Activated CD8-positive, alpha-beta T cell treated with anti-CD3 and anti-CD28 coated beads, Interleukin-2, amount 10 ng/mL, durations not matched to agents 7 days and 5 days (primary cell): ENCODE measurements at regions not wholly inside any gene's neighbourhood (a gene's known extent, or its start where the extent isn't known, plus 50 kb on each side); places are given as distances from the start of the nearest gene placed in this dataset.

Experiments
- ATAC-seq: fragments of 150-1000 bp; cut with Tn5 transposase; one replicate; pipeline ENCODE4 v1.10.0; 2021; ENCODE audit warnings: moderate library complexity
- CTCF ChIA-PET: fragments of 350-600 bp; sonication (Branson Sonifier 250); formaldehyde crosslinking; loops from one replicate; lab custom pipeline; 2021; ENCODE audit warnings: antibody characterized with exemption; lab: Charles Lee
- POLR2A ChIA-PET: fragments of 350-600 bp; sonication (Branson Sonifier 250); formaldehyde crosslinking; loops from one replicate; lab custom pipeline; 2021; ENCODE audit warnings: antibody characterized with exemption; lab: Charles Lee
- DNase-seq: peaks from one replicate; pipeline ENCODE4 v3.0.0-alpha.2; 2020
- H3K27ac Mint-ChIP-seq: one replicate; pipeline ENCODE4 v1.8.0; 2021; ENCODE audit warnings: mild to moderate bottlenecking, mixed read lengths
- H3K27me3 Mint-ChIP-seq: one replicate; pipeline ENCODE4 v1.8.0; 2021; ENCODE audit warnings: low read depth, mixed read lengths
- H3K36me3 Mint-ChIP-seq: one replicate; pipeline ENCODE4 v1.8.0; 2021; ENCODE audit warnings: low read depth, mixed read lengths
- H3K4me1 Mint-ChIP-seq: one replicate; pipeline ENCODE4 v1.8.0; 2021; ENCODE audit warnings: low read depth, mixed read lengths
- H3K4me3 Mint-ChIP-seq: one replicate; pipeline ENCODE4 v1.8.0; 2021; ENCODE audit warnings: mild to moderate bottlenecking, mixed read lengths
- H3K9me3 Mint-ChIP-seq: one replicate; pipeline ENCODE4 v1.8.0; 2022; ENCODE audit warnings: mixed read lengths; ENCODE audit not compliant: insufficient read depth

DNA sequence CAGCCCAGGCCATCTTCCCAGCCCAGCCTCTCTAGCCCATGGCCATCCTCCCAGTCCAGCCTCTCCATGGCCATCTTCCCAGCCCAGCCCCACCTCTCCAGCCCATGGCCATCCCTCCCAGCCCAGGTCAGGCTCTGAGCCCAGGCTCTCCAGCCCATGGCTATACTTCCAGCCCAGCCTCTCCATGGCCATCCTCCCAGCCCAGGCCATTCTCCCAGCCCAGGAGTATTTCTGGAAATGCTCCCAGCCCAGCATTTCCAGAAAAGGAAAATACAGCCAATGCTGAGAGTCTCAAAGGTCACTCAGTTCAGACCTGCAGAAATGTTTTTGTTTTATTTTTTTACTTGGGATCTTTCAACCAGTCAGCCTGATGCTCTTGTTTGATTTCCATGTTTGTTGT, 70.0 kb upstream of the ZNF281 start:
- POLR2A ChIA-PET: no interaction called here
- CTCF ChIA-PET: no interaction called here
- DNase-seq: no peak

DNA sequence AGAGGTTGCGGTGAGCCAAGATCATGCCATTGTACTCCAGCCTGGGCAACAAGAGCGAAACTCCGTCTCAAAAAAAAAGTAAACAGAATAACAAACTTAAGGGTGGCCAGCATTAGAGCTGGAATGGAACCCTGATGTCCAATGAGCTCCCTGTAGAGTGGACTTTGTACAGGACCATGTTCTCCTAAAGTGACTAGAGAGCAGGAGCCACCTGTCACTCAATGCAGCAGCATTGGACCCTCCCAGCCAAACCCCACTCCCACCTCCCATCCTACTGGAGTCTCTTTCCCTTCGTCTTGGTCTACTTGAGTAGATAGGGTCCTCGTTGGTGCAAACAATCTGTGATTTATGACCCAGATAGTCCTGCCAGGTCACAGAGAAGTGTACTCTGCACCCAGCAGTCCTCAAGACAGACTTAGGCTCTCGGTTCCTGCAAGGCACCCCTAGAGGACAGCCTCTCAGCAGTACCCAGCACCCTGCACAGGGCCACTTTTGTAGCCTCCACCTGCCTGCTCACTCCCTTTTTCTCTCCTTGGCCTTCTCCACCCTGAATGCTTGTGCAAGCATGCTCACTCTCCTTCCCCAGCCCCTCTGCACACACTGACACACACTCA, 69.2 kb upstream of the ZNF281 start:
- H3K27me3 Mint-ChIP-seq: peaks cover 15% of the 10 kb centered on the region
- H3K4me3 Mint-ChIP-seq: no peak overlapping the region
- peaks cover 11% of the 10 kb centered on the region for H3K4me1 Mint-ChIP-seq
- no peak overlapping the region for H3K27ac Mint-ChIP-seq
- ChIA-PET POLR2A (no interaction called here), CTCF (no interaction called here)
- no peaks in the 10 kb centered on the region for H3K36me3 Mint-ChIP-seq
- no peaks in the 10 kb centered on the region for H3K9me3 Mint-ChIP-seq
- ATAC-seq: no peak
- DNase-seq: no peak

More for the DNA sequence above, 70.0 kb upstream of the ZNF281 start:
- no peak overlapping the region for H3K27ac Mint-ChIP-seq
- H3K4me3 Mint-ChIP-seq: no peak overlapping the region
- no peak for ATAC-seq
- H3K27me3 Mint-ChIP-seq: peaks cover 15% of the 10 kb centered on the region
- H3K9me3 Mint-ChIP-seq: no peaks in the 10 kb centered on the region
- no peaks in the 10 kb centered on the region for H3K36me3 Mint-ChIP-seq
- H3K4me1 Mint-ChIP-seq: peaks cover 11% of the 10 kb centered on the region

DNA sequence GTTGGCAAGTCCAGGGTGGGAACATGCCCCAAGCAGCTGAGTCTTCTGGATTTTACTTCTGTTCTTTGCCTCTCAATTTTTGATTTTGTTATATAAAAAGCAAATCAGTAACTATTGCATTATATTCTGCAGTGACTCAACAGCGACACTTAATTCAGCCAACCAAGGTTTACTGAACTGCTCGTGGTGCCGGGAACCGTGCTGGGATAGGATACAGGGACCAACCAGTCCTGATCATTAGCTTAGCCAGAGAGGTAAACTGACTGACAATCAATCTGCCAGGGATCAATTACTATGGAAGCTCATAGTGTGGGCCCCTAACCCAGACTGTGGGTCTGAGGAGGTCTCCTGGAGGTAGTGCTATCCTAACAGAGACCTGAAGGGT, 68.4 kb upstream of the ZNF281 start:
- ATAC-seq (no peak), DNase-seq (no peak)
- Mint-ChIP-seq H3K4me3 (no peak overlapping the region), H3K27ac (no peak overlapping the region), H3K9me3 (no peaks in the 10 kb centered on the region), H3K4me1 (peaks cover 10% of the 10 kb centered on the region), H3K27me3 (peaks cover 15% of the 10 kb centered on the region), H3K36me3 (no peaks in the 10 kb centered on the region)
- ChIA-PET POLR2A (no interaction called here), CTCF (no interaction called here)

- H3K27ac Mint-ChIP-seq: no peak overlapping the region
- H3K4me3 Mint-ChIP-seq: no peak overlapping the region
- H3K9me3 Mint-ChIP-seq: no peaks in the 10 kb centered on the region
- ATAC-seq (no peak), DNase-seq (no peak)
- H3K36me3 Mint-ChIP-seq: no peaks in the 10 kb centered on the region
- H3K4me1 Mint-ChIP-seq: peaks cover 9% of the 10 kb centered on the region
- peaks cover 14% of the 10 kb centered on the region for H3K27me3 Mint-ChIP-seq
- POLR2A ChIA-PET: no interaction called here
- CTCF ChIA-PET: interaction anchor here (2.1 kb wide), 1 partner anchor 8 kb away, joined by 8 read pairs; no protein-coding TSS in a partner anchor
Measured at GRCh38 chr1:200474633-200475032, 64.8 kb upstream of the ZNF281 start.

GRCh38 chr1:200473698-200474371, 64.0 kb upstream of the ZNF281 start:
- CTCF ChIA-PET: interaction anchor here (2.1 kb wide), 1 partner anchor 9 kb away, joined by 8 read pairs; no protein-coding TSS in a partner anchor
- H3K36me3 Mint-ChIP-seq: no peaks in the 10 kb centered on the region
- H3K9me3 Mint-ChIP-seq: no peaks in the 10 kb centered on the region
- DNase-seq (no peak), ATAC-seq (peak; percentile 33)
- peak overlapping the region; percentile 1 for H3K27ac Mint-ChIP-seq
- peaks cover 12% of the 10 kb centered on the region for H3K27me3 Mint-ChIP-seq
- POLR2A ChIA-PET: no interaction called here
- peaks cover 9% of the 10 kb centered on the region for H3K4me1 Mint-ChIP-seq
- H3K4me3 Mint-ChIP-seq: no peak overlapping the region

DNA sequence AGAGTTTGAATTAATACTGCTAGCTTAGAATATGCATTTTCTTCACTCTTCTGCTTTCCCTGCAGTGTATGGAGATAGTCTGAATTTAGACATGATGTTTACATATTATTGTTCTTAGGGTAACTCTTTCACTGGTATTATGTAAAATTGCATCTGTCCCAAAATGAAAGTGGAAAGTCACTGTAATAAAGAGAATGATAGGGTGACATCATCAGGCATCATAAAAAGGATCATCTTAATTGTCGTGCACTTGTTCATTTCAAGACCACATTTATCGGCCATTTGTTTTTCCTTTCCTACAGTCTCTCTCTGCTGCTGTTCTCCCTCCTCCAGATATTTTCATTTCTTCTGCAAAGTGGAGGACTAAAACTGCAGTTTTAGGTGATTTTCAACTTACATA, 61.9 kb upstream of the ZNF281 start:
- H3K27ac Mint-ChIP-seq: no peak overlapping the region
- peaks cover 9% of the 10 kb centered on the region for H3K4me1 Mint-ChIP-seq
- no peak overlapping the region for H3K4me3 Mint-ChIP-seq

DNA sequence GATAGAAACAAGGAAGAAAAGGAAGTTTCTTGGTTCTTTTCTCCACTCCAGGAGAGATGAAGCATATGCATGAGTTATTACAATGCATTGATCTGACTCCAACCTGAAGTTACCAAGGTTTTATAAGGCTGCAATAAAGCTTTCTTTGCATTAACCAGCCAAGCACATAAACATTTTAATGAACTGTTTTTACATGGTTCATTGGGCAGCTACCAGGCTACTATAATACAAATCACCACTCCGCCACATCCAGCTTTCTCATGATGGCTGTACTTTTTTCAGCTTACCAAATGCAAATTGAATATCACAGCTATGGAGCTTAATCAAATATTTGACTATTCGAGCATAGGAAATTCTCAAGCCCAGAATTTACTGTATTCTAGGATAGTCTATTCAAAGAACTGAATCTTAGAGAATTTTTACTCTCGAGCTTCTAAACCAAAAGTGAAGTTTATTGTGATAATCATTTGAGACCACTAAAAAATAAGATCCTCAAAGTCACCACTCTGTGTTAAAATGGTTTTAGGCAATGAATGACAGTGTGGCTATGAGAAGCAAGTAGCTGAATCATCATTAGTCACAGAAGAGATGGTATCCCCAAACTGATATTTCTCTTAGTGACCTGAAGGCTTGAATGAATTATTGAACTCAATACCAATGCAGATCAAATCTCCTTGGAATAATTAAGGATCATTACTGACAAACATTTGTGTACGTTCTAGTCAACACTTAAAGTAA, 58.6 kb upstream of the ZNF281 start:
- H3K4me1 Mint-ChIP-seq: peaks cover 4% of the 10 kb centered on the region
- ATAC-seq (no peak), DNase-seq (no peak)
- ChIA-PET POLR2A (no interaction called here), CTCF (no interaction called here)
- H3K9me3 Mint-ChIP-seq: no peaks in the 10 kb centered on the region
- H3K36me3 Mint-ChIP-seq: no peaks in the 10 kb centered on the region
- H3K27ac Mint-ChIP-seq: no peak overlapping the region
- H3K4me3 Mint-ChIP-seq: no peak overlapping the region
- H3K27me3 Mint-ChIP-seq: peaks cover 11% of the 10 kb centered on the region

More for the DNA sequence above, 61.9 kb upstream of the ZNF281 start:
- ATAC-seq: no peak
- Mint-ChIP-seq H3K27me3 (peaks cover 9% of the 10 kb centered on the region), H3K9me3 (no peaks in the 10 kb centered on the region), H3K36me3 (no peaks in the 10 kb centered on the region)
- POLR2A ChIA-PET: no interaction called here
- no peak for DNase-seq
- CTCF ChIA-PET: interaction anchor here (0.9 kb wide), 1 partner anchor 13 kb away, joined by 3 read pairs; no protein-coding TSS in a partner anchor

DNA sequence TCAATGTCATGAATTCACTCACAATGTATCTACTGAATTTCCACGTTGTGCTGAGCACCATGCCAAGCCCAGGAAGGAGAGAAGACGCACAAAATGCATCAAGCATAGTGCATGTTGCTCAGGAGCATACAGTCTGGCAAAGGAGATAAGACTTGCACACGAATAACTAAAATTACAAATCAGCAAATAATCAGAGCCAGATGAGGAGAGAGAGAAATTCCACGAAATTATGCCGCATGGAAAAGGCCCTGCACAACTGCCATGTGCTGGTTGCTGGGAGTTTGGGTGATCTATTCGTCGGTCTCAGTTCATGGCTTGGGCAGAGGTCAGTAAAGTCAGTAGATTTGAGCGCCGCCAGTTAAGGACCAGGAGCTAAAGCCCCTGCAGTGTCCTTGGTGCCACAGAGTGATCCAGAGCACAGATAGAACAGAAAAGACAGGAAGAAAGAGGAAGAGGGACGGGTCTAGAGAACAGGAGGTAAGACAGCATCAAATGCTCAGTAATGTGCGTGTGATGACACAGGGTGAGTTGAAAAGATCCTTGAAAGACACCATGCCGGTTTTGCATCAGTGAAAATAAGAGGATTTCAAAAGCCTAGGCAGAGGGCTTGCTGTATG, 55.1 kb upstream of the ZNF281 start:
- H3K9me3 Mint-ChIP-seq: no peaks in the 10 kb centered on the region
- CTCF ChIA-PET: no interaction called here
- no peaks in the 10 kb centered on the region for H3K4me1 Mint-ChIP-seq
- ATAC-seq: no peak
- no peak overlapping the region for H3K27ac Mint-ChIP-seq
- no peak overlapping the region for H3K4me3 Mint-ChIP-seq
- DNase-seq: no peak
- H3K27me3 Mint-ChIP-seq: peaks cover 9% of the 10 kb centered on the region
- H3K36me3 Mint-ChIP-seq: no peaks in the 10 kb centered on the region
- POLR2A ChIA-PET: no interaction called here
